Right atrium auricular region (tissue), 2 donors: ENCODE measurements at regions not wholly inside any gene's neighbourhood (a gene's known extent, or its start where the extent isn't known, plus 50 kb on each side); places are given as distances from the start of the nearest gene placed in this dataset.

Experiments used
- DNase-seq: peaks from one replicate; pipeline ENCODE4 v3.0.0-alpha.2; 2019; ENCODE audit warnings: low spot score
- H3K27ac ChIP-seq, 2 donors: fragments of 200-600 bp; sonication (generic); 1 replicate in 1 of 2; 2 replicates in 1 of 2; pipeline ENCODE4 v1.5.1; 2016 to 2019
- H3K27me3 ChIP-seq, 2 donors: fragments of 200-600 bp; sonication (generic); one replicate each; pipeline versions ENCODE4 v1.5.1 to v1.6.0; 2017 to 2019
- H3K36me3 ChIP-seq: fragments of 200-600 bp; sonication (generic); one replicate; pipeline ENCODE4 v1.5.1; 2016
- H3K4me1 ChIP-seq, 2 donors: fragments of 200-600 bp; sonication (generic); one replicate each; pipeline versions ENCODE4 v1.5.1 to v1.6.0; 2017 to 2019
- H3K4me3 ChIP-seq, 2 donors: fragments of 200-600 bp; sonication (generic); 1 replicate in 1 of 2; 2 replicates in 1 of 2; pipeline ENCODE4 v1.5.1; 2017 to 2019; ENCODE audit warnings: mild to moderate bottlenecking in 1 of 2, moderate library complexity in 1 of 2
- H3K9me3 ChIP-seq, 2 donors: fragments of 200-600 bp; sonication (generic); one replicate each; pipeline ENCODE4 v1.5.1; 2019
- CTCF ChIP-seq, 2 donors: fragments of 200-600 bp; sonication (generic); IDR thresholded peaks; one replicate each; pipeline ENCODE4 v1.5.1; 2019; ENCODE audit warnings: antibody characterized with exemption in 2 of 2

- Histone ChIP-seq H3K36me3 (no peaks in the 10 kb centered on the region), H3K4me1 (no peaks in the 10 kb centered on the region), H3K4me3 (no peak overlapping the region), H3K27ac (no peak overlapping the region), H3K9me3 (peaks cover 0 to 22% of the 10 kb centered on the region in 2 donors), H3K27me3 (no peaks in the 10 kb centered on the region)
- DNase-seq, result no peak
- no peak for TF ChIP-seq CTCF (IDR thresholded peaks at IDR 0.05)
Measured at GRCh38 chr5:87836696-87837095, 424.0 kb upstream of the CCNH start.

- no peak for TF ChIP-seq CTCF (IDR thresholded peaks at IDR 0.05)
- H3K27ac ChIP-seq, result no peak overlapping the region
- no peaks in the 10 kb centered on the region for H3K27me3 ChIP-seq
- peaks cover 0 to 13% of the 10 kb centered on the region in 2 donors for H3K9me3 ChIP-seq
- no peak for DNase-seq
- no peak overlapping the region for H3K4me3 ChIP-seq
- no peaks in the 10 kb centered on the region for H3K4me1 ChIP-seq
- H3K36me3 ChIP-seq, result no peaks in the 10 kb centered on the region
Measured at GRCh38 chr5:87831499-87831898, 418.8 kb upstream of the CCNH start.

GRCh38 chr5:87829217-87829551 lies 416.5 kb upstream of the CCNH start:
- DNase-seq, result peak; percentile 69
- no peak overlapping the region for H3K4me3 ChIP-seq

GRCh38 chr5:87828545-87829216 lies 416.0 kb upstream of the CCNH start:
- Histone ChIP-seq H3K4me1 (no peaks in the 10 kb centered on the region), H3K9me3 (peaks cover 0 to 13% of the 10 kb centered on the region in 2 donors), H3K4me3 (no peak overlapping the region), H3K27ac (no peak overlapping the region), H3K36me3 (no peaks in the 10 kb centered on the region), H3K27me3 (no peaks in the 10 kb centered on the region)
- no peak for TF ChIP-seq CTCF (IDR thresholded peaks at IDR 0.05)
- no peak for DNase-seq

More at GRCh38 chr5:87829217-87829551, 416.5 kb upstream of the CCNH start:
- Histone ChIP-seq H3K36me3 (no peaks in the 10 kb centered on the region), H3K4me1 (no peaks in the 10 kb centered on the region), H3K9me3 (peaks cover 0 to 13% of the 10 kb centered on the region in 2 donors), H3K27ac (no peak overlapping the region), H3K27me3 (no peaks in the 10 kb centered on the region)
- no peak for TF ChIP-seq CTCF (IDR thresholded peaks at IDR 0.05)

- H3K4me3 ChIP-seq, result no peak overlapping the region
- DNase-seq, result no peak
- H3K27ac ChIP-seq, result no peak overlapping the region
- H3K4me1 ChIP-seq, result no peaks in the 10 kb centered on the region
- TF ChIP-seq CTCF (IDR thresholded peaks at IDR 0.05), result no peak
- no peaks in the 10 kb centered on the region for H3K36me3 ChIP-seq
- H3K9me3 ChIP-seq, result peaks cover 0 to 11% of the 10 kb centered on the region in 2 donors
- no peaks in the 10 kb centered on the region for H3K27me3 ChIP-seq
Measured at GRCh38 chr5:87827539-87827938, 414.8 kb upstream of the CCNH start.

GRCh38 chr5:87826507-87826906 lies 413.8 kb upstream of the CCNH start:
- H3K4me1 ChIP-seq, result no peaks in the 10 kb centered on the region
- TF ChIP-seq CTCF (IDR thresholded peaks at IDR 0.05), result no peak

More at GRCh38 chr5:87826507-87826906, 413.8 kb upstream of the CCNH start:
- no peak overlapping the region for H3K27ac ChIP-seq
- H3K9me3 ChIP-seq, result peaks cover 0 to 2% of the 10 kb centered on the region in 2 donors
- H3K36me3 ChIP-seq, result no peaks in the 10 kb centered on the region
- no peaks in the 10 kb centered on the region for H3K27me3 ChIP-seq
- no peak overlapping the region for H3K4me3 ChIP-seq
- DNase-seq, result no peak
